ENCODE measurements at regions not wholly inside any gene's neighbourhood (a gene's known extent, or its start where the extent isn't known, plus 50 kb on each side); places are given as distances from the start of the nearest gene placed in this dataset.

DNA sequence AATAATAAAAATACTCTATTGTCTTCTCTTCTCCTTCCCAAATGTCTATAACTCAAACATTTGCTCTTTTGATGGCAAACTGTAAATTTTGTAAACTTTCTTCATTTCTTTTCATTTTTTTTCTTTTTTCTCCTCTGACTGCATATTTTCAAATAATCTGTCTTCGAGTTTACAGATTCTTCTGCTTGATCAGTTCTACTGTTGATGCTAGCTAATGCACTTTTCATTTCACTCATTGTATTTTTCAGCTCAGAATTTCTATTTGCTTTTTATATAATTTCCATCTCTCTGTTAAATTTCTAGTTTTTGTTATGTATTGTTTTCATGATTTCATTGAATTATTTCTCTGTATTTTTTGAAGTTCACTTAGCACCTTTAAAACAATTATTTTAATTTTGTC, 646.8 kb upstream of the INTU start:
- TF ChIP-seq, protein P1, sequence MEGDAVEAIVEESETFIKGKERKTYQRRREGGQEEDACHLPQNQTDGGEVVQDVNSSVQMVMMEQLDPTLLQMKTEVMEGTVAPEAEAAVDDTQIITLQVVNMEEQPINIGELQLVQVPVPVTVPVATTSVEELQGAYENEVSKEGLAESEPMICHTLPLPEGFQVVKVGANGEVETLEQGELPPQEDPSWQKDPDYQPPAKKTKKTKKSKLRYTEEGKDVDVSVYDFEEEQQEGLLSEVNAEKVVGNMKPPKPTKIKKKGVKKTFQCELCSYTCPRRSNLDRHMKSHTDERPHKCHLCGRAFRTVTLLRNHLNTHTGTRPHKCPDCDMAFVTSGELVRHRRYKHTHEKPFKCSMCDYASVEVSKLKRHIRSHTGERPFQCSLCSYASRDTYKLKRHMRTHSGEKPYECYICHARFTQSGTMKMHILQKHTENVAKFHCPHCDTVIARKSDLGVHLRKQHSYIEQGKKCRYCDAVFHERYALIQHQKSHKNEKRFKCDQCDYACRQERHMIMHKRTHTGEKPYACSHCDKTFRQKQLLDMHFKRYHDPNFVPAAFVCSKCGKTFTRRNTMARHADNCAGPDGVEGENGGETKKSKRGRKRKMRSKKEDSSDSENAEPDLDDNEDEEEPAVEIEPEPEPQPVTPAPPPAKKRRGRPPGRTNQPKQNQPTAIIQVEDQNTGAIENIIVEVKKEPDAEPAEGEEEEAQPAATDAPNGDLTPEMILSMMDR (IDR thresholded peaks at IDR 0.05; ENCODE audit: low read depth, low read length), result no peak
- no peak for TF ChIP-seq EZH2phosphoT487 (IDR thresholded peaks at IDR 0.05; ENCODE audit: low read depth)
